ENCODE measurements at regions not wholly inside any gene's neighbourhood (a gene's known extent, or its start where the extent isn't known, plus 50 kb on each side); places are given as distances from the start of the nearest gene placed in this dataset.

- TF ChIP-seq CHD7 (IDR thresholded peaks at IDR 0.05; ENCODE audit: insufficient replicate concordance, low read length) (no peak), ATF2 (IDR thresholded peaks at IDR 0.05; ENCODE audit: low read length) (no peak), KDM5A (IDR thresholded peaks at IDR 0.05; ENCODE audit: low read length) (no peak), SUZ12 (IDR thresholded peaks at IDR 0.05; ENCODE audit: low read length) (no peak), CEBPB (IDR thresholded peaks at IDR 0.05; ENCODE audit: low read depth, low read length) (no peak), KDM1A (IDR thresholded peaks at IDR 0.05; ENCODE audit: borderline replicate concordance, low read length) (no peak), SP4 (IDR thresholded peaks at IDR 0.05; ENCODE audit: low read length) (no peak), SRF (IDR thresholded peaks at IDR 0.05; ENCODE audit: low read depth, low read length) (no peak)
Measured at GRCh38 chr11:92811341-92811740, 158.1 kb upstream of the MTNR1B start (continued).
